ENCODE measurements at regions not wholly inside any gene's neighbourhood (a gene's known extent, or its start where the extent isn't known, plus 50 kb on each side); places are given as distances from the start of the nearest gene placed in this dataset.

- no peaks in the 10 kb centered on the region for H3K36me3 ChIP-seq (ENCODE audit: control insufficient read depth, insufficient read depth, low read length)
- H3K4me3 ChIP-seq (ENCODE audit: low read depth, low read length): no peak overlapping the region
- ChIA-PET CTCF (no interaction called here), POLR2A (no interaction called here)
- H3K27me3 ChIP-seq (ENCODE audit: control insufficient read depth, insufficient read depth, low read length): no peaks in the 10 kb centered on the region
- TF ChIP-seq CTCF (IDR thresholded peaks at IDR 0.05; ENCODE audit: insufficient read depth, low read depth, low read length): no peak
- DNase-seq (ENCODE audit: low read depth): no peak
These were observed 334.8 kb upstream of the MANEA start for GRCh38 chr6:95242560-95242959.

- TF ChIP-seq CTCF (IDR thresholded peaks at IDR 0.05; ENCODE audit: insufficient read depth, low read depth, low read length): no peak
- no peak overlapping the region for H3K4me3 ChIP-seq (ENCODE audit: low read depth, low read length)
- ChIA-PET CTCF (no interaction called here), POLR2A (no interaction called here)
- DNase-seq (ENCODE audit: low read depth): no peak
- no peaks in the 10 kb centered on the region for H3K36me3 ChIP-seq (ENCODE audit: control insufficient read depth, insufficient read depth, low read length)
- H3K27me3 ChIP-seq (ENCODE audit: control insufficient read depth, insufficient read depth, low read length): no peaks in the 10 kb centered on the region
These were observed 334.3 kb upstream of the MANEA start for GRCh38 chr6:95243053-95243452.

GRCh38 chr6:95244751-95245150 lies 332.6 kb upstream of the MANEA start:
- Histone ChIP-seq H3K27me3 (ENCODE audit: control insufficient read depth, insufficient read depth, low read length) (no peaks in the 10 kb centered on the region), H3K4me3 (ENCODE audit: low read depth, low read length) (no peak overlapping the region), H3K36me3 (ENCODE audit: control insufficient read depth, insufficient read depth, low read length) (no peaks in the 10 kb centered on the region)
- ChIA-PET CTCF (no interaction called here), POLR2A (no interaction called here)
- TF ChIP-seq CTCF (IDR thresholded peaks at IDR 0.05; ENCODE audit: insufficient read depth, low read depth, low read length): no peak
- no peak for DNase-seq (ENCODE audit: low read depth)

DNA sequence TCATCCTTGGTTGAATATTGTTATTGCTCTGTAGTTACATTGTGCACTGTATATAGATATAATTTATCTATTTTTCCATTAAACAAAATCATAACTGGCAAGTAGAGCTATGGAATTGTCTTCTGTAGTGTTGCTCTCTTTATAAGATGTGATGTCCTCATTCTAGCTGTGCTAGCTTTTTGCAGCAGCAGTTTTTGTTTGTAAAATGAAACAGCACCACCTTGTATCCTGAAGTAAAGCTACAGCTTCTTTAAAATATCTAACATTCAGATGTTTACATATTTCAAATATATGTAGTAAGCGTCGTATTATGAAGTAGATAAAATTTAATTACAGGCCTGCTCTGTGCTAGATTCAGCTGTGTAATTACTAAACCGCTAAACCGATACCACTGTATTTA lies 328.8 kb upstream of the MANEA start:
- no peak for DNase-seq (ENCODE audit: low read depth)
- no peak for TF ChIP-seq CTCF (IDR thresholded peaks at IDR 0.05; ENCODE audit: insufficient read depth, low read depth, low read length)
- Histone ChIP-seq H3K36me3 (ENCODE audit: control insufficient read depth, insufficient read depth, low read length) (no peaks in the 10 kb centered on the region), H3K4me3 (ENCODE audit: low read depth, low read length) (no peak overlapping the region), H3K27me3 (ENCODE audit: control insufficient read depth, insufficient read depth, low read length) (no peaks in the 10 kb centered on the region)
- ChIA-PET CTCF (interaction anchor here (1.3 kb wide), 1 partner anchor 157 kb away, joined by 4 read pairs; no protein-coding TSS in a partner anchor), POLR2A (no interaction called here)

- TF ChIP-seq CTCF (IDR thresholded peaks at IDR 0.05; ENCODE audit: insufficient read depth, low read depth, low read length): no peak
- ChIA-PET POLR2A (no interaction called here), CTCF (no interaction called here)
- H3K36me3 ChIP-seq (ENCODE audit: control insufficient read depth, insufficient read depth, low read length): no peaks in the 10 kb centered on the region
- DNase-seq (ENCODE audit: low read depth): no peak
- H3K4me3 ChIP-seq (ENCODE audit: low read depth, low read length): no peak overlapping the region
- no peaks in the 10 kb centered on the region for H3K27me3 ChIP-seq (ENCODE audit: control insufficient read depth, insufficient read depth, low read length)
These were observed 328.2 kb upstream of the MANEA start for GRCh38 chr6:95249175-95249574.

Measured in BJ (cell line).